GM19351 (cell line): ENCODE measurements at regions not wholly inside any gene's neighbourhood (a gene's known extent, or its start where the extent isn't known, plus 50 kb on each side); places are given as distances from the start of the nearest gene placed in this dataset.
A peak's percentile ranks its signal among the peaks of the same experiment; 100 is the strongest.

Experiments
- ATAC-seq: cut with Tn5 transposase; IDR thresholded peaks from one replicate; pipeline ENCODE4 v1.9.1; 2021; ENCODE audit warnings: mild to moderate bottlenecking, moderate library complexity; ENCODE audit not compliant: unreplicated experiment

DNA sequence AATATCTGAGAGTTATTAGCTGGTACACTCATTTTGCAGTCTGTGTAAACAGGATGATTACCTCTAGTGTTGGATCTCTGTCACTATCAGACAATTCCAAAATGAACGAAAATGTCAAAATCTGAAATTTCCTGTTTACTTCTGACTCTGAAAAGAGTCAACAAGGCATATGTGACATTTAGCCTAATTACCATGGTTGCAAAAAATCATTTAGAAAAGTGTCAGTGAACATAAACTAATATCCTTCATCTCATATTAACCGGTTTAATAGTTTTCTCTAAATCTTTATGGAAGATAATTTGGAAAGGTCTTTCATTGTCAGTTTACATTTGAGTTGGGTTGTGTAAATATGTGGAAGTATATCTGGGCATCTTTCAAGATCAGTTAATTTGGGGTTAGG is 431.8 kb upstream of the HSF2 start:
- no peak for ATAC-seq

DNA sequence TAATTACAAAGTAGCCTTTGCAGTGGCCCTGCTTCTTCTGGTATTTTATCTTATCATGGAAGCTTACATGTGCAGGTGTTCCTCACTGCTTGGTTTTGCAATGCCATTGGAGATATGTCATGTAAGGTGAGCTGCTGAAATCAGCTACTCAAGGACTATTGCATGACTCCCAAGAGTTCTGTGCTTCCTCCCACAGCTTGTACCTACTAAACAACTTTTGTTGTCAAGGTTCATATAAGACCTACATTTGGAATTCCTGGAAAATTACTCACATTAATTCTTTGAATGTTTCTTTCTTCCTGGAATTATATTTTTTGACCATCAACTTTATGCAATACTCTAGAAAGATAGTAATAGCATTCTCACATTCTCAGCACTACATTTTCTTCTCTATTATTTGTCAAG is 427.5 kb upstream of the HSF2 start:
- no peak for ATAC-seq

DNA sequence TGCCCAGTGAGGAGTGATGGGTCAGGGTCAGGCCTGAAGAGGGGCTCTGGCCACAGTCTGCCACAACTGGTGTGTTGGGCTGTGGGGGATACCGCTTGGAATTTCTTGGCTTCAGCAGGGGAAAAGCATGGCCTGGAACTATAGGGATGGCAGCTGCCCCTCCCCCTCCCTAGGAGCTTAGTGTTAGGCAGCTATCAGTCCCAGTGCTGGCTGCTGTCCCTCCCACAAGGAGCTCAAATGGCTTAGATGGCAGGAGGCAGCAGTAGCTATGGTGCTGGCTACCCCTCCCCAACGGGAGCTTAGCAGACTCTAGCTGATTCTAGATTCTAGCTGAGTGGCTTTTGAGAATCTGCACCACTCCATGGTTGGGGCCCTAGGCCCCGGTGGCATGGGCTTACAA is 414.5 kb upstream of the HSF2 start:
- ATAC-seq = no peak

DNA sequence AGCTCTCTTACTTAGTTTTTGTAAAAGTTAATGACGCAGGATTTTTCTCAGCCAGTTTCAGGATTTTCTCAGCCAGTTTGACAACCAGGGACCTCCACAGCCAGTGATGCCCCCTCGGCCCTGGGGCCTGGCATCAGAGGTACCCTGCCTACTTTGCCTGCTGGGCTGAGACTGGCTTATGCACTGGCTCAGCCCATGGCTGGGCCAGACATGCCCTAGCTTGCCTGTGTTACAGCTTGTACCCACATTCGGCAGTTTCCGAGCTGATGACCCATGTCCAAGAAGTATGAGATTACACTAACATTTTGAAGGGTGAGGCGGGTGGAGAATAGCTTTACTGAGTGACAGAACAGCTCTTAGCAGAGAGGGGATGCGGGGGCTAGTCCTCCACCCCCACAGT is 406.1 kb upstream of the HSF2 start:
- ATAC-seq = no peak

DNA sequence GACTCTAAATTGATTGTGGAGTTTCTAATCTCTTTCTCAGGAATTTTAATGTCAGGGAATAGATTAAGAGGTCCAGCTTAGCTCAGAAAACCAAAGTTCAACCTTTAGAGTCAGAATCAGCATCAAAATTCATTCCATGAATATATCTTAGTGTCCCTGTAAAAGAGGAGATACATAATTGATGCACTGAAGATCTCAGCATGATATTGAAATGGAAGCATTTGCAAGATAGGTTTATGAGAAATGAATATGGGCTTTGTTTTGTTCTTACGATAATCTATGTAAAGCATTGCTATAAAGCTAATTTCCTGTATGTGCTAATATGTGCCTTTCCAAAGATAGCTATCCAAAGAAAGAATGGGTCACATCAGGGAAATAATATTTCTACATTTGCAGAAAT is 404.5 kb upstream of the HSF2 start:
- ATAC-seq = no peak

DNA sequence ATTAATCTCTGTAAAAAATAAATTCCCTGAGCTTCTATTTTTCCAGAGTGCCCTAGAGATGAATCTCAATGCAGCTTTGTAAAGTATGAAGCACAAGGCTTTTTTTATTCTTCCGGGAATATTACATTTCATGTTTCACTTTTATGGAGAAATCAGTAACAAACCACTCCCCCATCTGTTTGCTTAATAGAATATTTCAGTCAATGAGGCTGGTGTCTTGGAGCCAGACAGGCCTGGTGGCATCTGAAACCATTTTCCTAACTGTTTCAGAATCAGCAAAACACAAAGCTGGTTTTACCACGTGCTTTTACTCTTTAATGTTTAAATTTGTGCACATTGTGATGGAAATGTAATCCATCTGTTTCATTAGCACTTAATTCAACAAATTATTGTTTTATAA is 400.8 kb upstream of the HSF2 start:
- ATAC-seq = no peak

DNA sequence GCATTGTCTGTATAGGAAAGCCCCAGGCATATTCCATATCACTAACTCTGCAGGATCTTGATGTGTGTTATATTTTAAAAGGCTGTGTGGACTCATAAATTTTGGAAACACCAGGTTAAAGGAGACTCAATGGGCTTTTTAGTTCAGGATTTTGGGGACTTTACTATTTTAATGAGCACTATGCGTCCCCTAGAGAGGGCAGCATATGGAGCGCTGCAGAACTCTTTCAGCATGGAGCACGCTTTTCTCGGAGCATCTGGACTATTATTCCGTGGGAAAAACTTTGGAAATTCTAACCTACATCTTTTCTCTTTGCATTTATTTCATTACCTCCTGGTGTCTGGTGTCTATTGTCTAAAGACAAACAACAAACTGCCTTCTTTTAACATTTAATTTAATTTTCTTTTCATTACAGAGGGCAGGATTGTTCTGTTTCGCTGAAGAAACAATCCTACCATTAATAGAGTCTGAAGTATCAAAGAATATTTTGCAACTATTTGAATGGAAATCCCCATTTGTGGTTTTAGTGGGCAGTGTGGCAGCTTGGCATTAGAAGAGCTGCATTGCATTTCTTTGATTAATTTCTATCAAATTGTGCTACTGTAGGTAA is 399.9 kb upstream of the HSF2 start:
- ATAC-seq = no peak

DNA sequence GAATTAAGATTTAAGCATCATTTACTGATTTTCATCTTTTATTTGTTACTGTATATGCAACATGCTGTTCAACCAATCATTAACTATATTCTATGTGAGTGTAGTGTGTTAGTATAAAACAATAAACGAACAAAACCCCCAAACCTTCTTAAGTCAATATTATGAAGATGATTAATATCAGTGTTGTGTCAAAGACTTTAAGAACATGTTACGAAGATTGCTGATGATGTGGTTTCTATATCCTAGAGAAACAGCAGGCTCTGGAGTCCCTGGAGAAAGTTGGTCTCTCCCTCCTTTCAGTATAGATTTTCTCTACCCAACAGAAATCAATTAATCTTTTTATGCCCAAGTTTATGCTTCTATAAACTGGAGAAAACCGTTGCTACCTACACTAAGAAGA is 393.8 kb upstream of the HSF2 start:
- ATAC-seq = no peak

DNA sequence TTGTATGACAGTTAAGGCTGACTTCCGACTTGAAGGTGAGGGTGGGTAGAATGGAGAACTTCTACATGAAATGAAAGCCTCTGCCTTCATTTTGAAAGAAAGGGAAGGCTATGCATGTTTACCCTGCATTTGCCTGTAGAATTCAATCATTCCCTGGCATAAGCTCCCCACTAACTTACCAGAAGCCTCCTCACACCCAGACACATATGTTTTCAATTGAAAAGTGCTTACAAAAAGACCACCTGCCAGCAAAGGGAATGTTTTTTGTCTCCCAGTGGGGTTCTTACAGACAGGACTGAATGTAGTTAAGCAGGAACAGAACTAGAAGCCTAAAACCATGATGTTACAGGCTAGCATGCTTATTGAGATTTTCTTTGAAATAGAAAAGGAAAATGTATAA is 392.1 kb upstream of the HSF2 start:
- no peak for ATAC-seq

DNA sequence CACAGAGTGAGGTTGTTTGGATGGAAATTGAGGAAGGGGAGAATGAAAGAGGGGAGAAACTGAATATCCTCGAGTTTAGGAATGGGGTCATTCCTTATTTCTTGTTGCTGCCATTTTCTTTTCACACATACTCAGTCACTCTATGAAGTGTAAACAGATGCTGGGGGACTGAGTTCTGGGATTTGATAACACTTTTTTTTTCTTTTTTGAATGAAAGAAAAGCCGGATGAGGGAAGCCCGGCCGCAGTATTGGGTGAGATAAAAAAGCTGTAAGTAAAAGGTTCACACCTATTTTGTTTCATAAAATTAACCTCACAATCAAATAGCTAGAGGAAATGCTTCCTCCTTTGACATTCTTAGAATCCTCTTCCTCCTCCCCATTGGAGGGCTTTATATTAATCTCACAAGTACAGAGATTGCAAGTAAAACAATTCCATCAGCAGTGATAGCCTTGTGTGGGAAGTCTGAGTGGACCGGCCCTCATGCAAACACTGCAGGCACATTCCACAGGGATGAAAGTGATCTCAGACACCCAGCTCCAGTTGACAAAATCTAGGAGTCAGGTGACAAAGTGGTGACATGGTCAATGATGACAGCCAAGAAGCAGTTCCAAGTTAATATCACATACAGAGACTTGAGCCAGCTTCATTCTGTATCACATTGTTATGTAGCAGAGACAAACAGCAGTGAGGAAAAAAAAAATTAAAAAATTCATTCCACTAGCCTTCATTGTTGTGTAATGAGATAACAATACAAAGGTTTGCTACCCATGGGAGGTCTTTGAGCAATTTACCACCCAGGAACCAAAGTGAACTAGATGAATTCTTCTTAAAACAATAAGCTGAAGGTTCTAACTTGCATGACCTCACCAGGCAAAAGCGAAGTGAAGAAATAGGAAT is 391.1 kb upstream of the HSF2 start:
- ATAC-seq = no peak

DNA sequence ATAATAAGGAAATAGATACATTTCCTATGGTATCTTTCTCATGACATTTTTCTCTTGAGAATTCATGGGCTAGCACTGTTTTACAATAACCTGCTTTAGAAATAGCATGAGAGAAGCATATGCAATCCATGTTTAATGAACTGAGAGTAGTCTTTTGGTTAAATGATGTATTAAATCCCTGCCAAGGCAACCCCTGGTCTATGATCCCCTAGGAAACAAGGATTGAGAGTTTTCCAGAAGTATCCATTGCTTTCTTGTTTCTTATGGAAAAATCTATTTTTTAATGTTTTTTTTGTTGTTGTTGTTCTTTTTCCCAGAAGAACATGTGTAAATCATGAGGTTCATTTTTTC is 390.5 kb upstream of the HSF2 start:
- ATAC-seq = no peak

DNA sequence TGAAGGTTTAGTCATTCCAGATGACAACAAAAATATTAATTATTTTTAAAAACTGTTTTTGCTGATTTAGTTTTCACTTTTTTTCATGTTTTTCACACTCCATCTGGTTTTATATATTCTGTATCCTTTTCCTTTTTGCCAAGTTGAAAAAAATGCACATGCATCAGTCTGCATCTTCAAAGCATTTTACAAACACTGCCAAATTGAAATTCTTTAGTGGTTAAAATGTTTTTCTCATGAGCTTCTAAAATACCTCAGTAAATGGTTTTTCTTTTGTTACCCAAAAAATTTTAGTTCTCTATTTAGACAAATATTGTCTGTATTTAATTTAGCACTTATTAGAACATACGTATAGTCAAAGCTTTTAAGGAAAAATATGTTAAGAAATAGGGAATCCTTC is 386.9 kb upstream of the HSF2 start:
- no peak for ATAC-seq

DNA sequence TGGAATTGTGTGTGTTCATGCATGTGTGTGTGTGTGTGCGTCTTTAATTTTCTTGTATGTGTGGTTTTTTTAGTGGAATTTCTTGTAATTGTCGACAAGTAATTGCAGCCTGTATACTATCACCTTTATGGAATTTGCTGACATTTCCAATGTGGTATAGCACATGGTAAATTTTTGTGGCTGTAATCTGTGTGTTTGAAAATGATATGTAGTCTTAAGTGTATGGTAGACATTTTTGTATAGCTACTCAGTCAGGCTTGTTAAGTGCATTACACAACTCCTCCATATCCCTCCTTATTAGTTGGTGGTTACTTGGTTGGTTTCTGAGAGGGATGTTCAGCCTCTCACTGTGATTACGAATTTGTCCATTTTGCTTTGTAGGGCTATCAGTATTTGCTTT is 384.5 kb upstream of the HSF2 start:
- no peak for ATAC-seq

DNA sequence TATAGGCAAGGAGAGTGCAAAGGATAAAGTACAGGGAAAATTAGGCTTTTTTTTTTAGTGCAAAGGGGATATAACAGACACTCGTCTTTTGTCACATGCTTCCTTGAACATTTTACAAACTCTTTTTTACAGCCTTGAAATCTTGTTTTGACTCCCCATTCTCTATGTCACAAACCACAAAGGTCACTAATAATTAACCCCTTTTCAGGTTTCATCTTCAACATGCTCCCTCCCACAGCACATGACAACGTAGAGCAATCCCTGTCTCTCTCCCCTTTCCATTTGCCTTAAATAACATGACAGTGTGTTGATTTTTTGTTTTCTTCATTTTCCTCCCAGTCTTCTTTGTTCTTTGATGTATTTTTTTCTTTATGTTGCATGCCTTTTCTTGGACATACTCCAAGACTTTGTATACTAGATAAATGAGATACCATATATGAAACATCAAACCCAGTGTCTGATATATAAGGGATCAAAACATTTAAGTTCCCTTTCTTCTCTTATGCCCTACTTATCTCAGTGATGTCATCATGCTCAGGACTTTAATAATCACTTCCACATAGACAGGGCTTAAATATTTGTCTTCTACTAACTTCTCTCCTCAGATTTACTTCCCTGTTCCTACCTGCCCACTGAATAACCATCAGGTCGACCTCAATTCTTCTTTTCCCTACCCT is 378.7 kb upstream of the HSF2 start:
- peak; percentile 77 for ATAC-seq

DNA sequence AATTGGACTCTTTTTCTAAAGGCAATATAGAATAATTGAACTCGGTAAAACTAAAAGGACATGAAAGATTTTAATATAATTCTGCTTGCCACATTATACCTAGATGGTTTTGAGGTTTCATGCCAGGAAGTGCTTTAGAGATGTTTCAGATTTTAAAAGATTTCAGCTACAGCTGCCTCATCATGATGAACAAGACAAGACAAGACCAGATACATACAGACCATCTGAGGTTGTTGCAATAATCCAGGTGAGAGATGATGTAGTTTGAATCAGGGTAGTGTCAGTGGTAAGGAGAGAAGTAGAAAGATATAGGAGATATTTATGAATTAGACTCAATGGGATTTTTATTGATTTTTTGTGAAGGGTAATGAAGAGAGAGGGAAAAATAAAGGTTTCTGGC is 374.3 kb upstream of the HSF2 start:
- no peak for ATAC-seq

DNA sequence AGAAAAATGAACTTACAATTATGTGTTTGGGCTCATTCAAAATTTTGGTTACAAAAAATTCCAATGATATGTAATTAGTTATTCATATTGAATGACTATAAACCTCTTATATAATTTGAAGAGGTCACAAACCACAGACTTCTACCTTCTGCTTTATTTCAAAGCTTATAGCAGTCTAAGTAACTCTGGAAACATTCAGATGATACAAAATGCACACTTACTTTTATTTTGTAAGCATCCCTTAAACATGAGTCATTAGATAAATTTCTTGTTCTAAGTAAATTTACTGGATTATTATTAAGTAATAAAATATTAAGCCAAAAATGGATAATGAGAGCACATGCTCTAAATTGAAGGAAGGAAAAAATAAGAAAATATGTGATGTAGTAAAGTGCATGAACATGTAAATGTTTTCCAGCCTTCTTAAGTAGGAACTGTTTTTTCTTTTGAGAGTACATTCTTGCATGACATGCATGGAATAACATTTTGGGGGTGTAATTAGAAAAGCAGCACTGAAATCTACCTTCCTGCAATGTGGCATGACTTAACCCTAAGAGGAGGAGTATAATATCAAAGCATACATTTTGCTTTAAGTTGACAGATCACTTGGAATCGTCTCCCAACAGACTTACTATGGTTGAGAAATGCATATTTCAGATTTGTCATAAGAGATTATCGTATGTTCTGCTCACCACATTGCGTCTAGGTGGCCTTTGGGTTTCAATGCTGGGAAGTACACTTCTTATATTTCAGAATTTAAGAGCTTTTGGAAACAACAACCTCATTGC is 372.7 kb upstream of the HSF2 start:
- no peak for ATAC-seq

DNA sequence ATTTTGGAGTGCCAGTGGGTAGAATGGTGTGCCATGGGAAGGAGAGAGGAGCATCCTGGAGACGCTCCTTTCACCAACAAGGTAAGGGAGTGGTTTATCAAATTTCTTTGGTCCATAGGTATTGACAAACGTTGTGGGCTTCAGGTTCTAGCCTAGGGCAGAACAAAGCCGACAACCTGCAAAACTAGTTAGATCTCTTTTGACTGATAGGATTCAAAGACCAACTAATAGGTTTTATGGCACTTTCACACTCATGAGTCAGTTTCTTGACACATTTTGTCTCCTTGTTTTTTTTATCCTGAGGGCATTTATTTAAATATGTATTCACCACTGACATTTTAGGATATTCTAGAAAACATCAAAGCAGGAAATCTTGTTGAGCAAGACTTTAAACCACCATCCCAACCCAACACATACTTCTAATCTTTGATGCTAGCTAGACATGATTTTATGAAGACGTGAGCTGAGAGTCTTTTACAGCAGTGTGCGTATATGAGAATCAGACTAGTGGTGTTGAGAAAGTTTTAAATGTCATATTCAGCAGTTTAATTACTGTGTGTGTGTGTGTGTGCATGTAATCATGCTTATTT is 370.4 kb upstream of the HSF2 start:
- ATAC-seq = no peak

DNA sequence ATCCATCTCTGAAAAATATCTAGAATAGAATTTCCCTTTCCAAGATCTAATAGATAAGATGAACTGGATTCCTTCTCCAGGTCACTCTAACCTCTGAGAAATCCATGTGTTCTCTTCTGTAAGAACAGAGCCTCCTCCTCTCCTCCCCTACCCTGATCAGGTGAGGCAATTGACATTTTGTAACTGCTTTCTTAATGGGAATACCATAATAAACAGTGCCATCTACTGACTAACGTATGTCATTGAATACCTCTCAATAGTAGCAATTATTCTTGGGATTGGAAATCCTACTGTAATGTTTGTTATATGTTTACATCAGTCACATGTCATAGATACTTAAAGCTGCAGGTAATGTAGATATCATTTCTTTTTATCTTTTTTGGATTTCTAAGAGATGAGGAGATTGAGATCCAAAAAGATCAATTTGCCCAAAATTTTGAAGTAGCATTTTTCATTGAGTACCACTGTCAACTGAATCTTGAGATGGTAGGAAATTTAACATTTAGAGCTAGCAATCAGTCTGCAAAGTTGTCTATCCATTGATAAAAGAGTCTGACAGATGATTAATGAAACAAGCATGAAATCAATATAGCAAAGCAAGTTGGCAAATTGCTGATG is 365.8 kb upstream of the HSF2 start:
- ATAC-seq = peak; percentile 95

DNA sequence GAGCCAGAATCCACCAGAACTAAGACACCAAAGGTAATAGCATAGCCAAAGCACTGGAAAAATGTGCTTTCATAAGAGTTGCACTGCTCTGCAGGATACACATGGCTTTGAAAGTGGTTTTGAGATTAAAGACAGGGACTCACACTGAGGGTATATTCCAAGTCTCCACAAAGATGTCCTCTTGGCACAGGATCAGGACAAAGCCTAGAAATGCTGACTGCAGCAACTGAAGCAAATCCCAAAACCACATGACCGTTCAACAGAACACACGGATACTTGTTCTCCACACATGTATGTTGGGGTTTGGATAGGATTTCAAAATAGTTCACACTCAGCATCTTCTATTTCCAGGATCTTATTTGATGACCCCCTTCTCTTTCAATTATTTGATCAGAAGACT is 364.3 kb upstream of the HSF2 start:
- no peak for ATAC-seq

DNA sequence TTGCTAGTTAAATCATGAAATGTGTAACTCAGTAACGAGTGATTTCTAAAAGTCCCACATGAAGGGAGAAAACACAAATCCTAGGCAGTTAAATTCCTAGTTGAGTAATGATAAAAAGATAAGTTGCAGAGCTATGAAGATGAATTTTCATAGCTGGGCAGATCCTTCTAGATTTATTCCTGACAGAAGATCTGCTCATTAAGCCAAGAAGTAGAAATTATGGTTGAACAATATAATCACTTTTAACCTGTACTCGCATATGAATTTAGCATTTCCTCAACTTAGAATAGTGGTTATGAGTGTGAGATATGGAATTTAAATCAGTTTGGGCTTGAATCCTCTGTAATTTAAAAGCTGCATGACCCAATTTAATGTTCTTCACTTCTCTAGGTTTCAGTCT is 359.2 kb upstream of the HSF2 start:
- ATAC-seq = no peak

DNA sequence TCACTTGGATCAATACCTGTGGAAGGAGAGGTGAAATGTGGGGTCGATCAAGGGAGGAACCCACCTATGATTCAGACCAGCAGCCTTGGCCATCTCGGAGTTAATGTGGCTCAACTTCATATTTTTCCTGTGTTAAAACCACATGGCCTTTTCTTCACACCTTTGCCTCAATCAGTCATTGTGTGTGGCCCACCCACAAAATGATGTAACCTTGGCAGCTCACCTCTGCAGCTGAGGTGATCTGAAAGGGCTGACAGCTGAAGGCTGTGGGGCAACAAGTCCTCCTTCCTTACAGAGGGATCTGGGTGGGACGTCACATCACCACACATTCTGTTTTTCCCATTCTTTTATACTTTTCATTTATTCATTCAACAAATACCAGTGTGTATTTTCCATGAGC is 357.1 kb upstream of the HSF2 start:
- ATAC-seq = no peak
